HFF-Myc (cell line): ENCODE measurements at regions not wholly inside any gene's neighbourhood (a gene's known extent, or its start where the extent isn't known, plus 50 kb on each side); places are given as distances from the start of the nearest gene placed in this dataset.

Experiments
- DNase-seq: peaks from one replicate; pipeline ENCODE4 v3.0.0-alpha.2; 2011; ENCODE audit warnings: low read depth; ENCODE audit errors: extremely low read depth
- H3K4me3 ChIP-seq: replicated peaks from 2 replicates; pipeline ENCODE4 v1.5.1; 2011; ENCODE audit warnings: low read depth, mild to moderate bottlenecking, control low read depth, low read length
- CTCF ChIP-seq: IDR thresholded peaks from 2 replicates; pipeline ENCODE4 v1.5.1; 2012; ENCODE audit warnings: mild to moderate bottlenecking, low read depth, low read length, control low read depth; ENCODE audit errors: missing control alignments

GRCh38 chr2:19132967-19133366, 225.5 kb downstream of the OSR1 start:
- no peak for DNase-seq
- H3K4me3 ChIP-seq: no peak overlapping the region
- no peak for TF ChIP-seq CTCF

DNA sequence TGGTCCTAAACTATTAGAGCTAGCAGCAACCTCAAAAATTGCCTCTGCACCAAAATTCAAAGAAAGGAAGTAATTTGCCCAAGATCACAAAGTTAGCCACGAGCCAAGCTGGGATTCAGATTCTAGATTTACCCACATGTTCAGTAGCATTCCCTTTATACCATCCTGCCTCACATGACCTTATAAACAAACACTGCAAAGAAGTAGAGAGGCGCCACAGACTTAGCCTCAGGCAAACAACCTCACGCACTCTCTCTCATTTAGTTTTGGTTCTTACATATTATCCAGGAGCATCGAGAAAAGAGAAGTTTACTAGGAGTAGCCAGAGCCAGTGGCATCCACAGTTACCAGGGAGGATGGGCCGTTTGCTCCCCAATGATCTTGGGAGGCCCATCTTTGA, 226.6 kb downstream of the OSR1 start:
- TF ChIP-seq CTCF: no peak
- no peak overlapping the region for H3K4me3 ChIP-seq

GRCh38 chr2:19128148-19128547, 230.3 kb downstream of the OSR1 start:
- DNase-seq: no peak
- TF ChIP-seq CTCF: no peak

More for the DNA sequence above, 226.6 kb downstream of the OSR1 start:
- DNase-seq: no peak

DNA sequence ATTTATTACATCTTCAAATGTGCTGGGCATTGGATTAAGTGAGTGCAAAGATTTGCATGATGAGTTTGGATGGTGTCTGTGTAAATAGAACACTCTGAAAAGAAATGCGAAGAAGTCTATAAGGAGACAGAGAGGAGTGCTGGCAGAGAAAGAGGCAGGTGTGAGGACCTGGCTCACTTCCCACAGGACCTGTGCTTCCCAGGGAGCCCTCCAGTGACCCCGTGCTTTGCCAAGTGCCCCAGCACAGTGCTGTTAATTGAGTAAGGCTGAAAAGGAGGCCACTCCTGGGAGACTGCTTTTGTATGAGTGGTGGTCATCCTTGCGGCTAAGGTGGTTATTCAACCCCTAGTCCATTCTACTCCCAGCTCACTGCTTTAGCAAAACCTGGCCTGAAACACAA, 230.8 kb downstream of the OSR1 start:
- no peak for DNase-seq
- TF ChIP-seq CTCF: no peak
- no peak overlapping the region for H3K4me3 ChIP-seq

More at GRCh38 chr2:19128148-19128547, 230.3 kb downstream of the OSR1 start:
- H3K4me3 ChIP-seq: no peak overlapping the region

- no peak for TF ChIP-seq CTCF
- DNase-seq: no peak
- H3K4me3 ChIP-seq: no peak overlapping the region
These were observed 232.3 kb downstream of the OSR1 start for GRCh38 chr2:19125901-19126680.

- DNase-seq: no peak
- no peak overlapping the region for H3K4me3 ChIP-seq
- TF ChIP-seq CTCF: no peak
These were observed 234.3 kb downstream of the OSR1 start for GRCh38 chr2:19124135-19124534.

- no peak for TF ChIP-seq CTCF
- DNase-seq: no peak
- H3K4me3 ChIP-seq: no peak overlapping the region
These were observed 234.9 kb downstream of the OSR1 start for GRCh38 chr2:19123556-19123955.
